ENCODE measurements at regions not wholly inside any gene's neighbourhood (a gene's known extent, or its start where the extent isn't known, plus 50 kb on each side); places are given as distances from the start of the nearest gene placed in this dataset.

DNA sequence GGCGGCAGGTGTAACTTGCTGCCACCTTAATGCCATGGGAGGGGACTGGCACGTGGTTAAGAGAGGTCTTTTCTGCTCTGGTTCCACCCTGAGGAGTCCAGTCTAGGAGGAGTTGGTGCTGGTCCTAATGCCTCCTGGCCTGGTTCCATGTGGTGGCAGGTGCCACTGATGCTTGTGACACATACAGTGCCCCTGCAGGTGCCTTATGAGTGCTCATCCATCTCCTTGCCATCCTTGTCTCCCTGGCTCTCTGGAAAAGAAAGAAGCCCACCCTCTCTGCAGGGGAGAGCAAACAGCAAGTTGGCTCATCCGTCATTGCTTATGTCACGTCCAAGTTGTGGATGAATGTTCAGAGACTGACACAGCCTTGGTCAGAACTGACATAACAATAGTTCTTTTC is 175.8 kb upstream of the DPH6 start:
- TF ChIP-seq, protein P1, sequence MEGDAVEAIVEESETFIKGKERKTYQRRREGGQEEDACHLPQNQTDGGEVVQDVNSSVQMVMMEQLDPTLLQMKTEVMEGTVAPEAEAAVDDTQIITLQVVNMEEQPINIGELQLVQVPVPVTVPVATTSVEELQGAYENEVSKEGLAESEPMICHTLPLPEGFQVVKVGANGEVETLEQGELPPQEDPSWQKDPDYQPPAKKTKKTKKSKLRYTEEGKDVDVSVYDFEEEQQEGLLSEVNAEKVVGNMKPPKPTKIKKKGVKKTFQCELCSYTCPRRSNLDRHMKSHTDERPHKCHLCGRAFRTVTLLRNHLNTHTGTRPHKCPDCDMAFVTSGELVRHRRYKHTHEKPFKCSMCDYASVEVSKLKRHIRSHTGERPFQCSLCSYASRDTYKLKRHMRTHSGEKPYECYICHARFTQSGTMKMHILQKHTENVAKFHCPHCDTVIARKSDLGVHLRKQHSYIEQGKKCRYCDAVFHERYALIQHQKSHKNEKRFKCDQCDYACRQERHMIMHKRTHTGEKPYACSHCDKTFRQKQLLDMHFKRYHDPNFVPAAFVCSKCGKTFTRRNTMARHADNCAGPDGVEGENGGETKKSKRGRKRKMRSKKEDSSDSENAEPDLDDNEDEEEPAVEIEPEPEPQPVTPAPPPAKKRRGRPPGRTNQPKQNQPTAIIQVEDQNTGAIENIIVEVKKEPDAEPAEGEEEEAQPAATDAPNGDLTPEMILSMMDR (IDR thresholded peaks at IDR 0.05; ENCODE audit: borderline replicate concordance, extremely low read depth, low read length, poor library complexity, severe bottlenecking) = no peak
- no peak for TF ChIP-seq EZH2 (IDR thresholded peaks at IDR 0.05; ENCODE audit: borderline replicate concordance, low read depth, low read length, severe bottlenecking)

All from DND-41 (cell line).